GM13977 (cell line): ENCODE measurements at regions not wholly inside any gene's neighbourhood (a gene's known extent, or its start where the extent isn't known, plus 50 kb on each side); places are given as distances from the start of the nearest gene placed in this dataset.

Experiments
- DNase-seq: peaks from one replicate; pipeline ENCODE4 v3.0.0; 2012; ENCODE audit warnings: low spot score
- in situ Hi-C: fragments of 300-500 bp; cut with MboI; formaldehyde crosslinking; loops from one replicate; pipeline ENCODE4 v1.12.0; 2022; ENCODE audit warnings: low sequenced_read_pairs, low pct_unique_long_range_greater_than_20kb, mixed read lengths, inconsistent platforms; ENCODE audit not compliant: unreplicated experiment
- TF ChIP-seq, protein P1 (sequence below): IDR thresholded peaks from 2 replicates; pipeline ENCODE4 v1.5.1; 2012; ENCODE audit warnings: mild to moderate bottlenecking, control low read depth; ENCODE audit not compliant: insufficient read depth; ENCODE audit errors: extremely low read depth, missing control alignments

- DNase-seq: no peak
- in situ Hi-C loops: no loop called here
- TF ChIP-seq, protein P1, sequence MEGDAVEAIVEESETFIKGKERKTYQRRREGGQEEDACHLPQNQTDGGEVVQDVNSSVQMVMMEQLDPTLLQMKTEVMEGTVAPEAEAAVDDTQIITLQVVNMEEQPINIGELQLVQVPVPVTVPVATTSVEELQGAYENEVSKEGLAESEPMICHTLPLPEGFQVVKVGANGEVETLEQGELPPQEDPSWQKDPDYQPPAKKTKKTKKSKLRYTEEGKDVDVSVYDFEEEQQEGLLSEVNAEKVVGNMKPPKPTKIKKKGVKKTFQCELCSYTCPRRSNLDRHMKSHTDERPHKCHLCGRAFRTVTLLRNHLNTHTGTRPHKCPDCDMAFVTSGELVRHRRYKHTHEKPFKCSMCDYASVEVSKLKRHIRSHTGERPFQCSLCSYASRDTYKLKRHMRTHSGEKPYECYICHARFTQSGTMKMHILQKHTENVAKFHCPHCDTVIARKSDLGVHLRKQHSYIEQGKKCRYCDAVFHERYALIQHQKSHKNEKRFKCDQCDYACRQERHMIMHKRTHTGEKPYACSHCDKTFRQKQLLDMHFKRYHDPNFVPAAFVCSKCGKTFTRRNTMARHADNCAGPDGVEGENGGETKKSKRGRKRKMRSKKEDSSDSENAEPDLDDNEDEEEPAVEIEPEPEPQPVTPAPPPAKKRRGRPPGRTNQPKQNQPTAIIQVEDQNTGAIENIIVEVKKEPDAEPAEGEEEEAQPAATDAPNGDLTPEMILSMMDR: no peak
Observed at GRCh38 chr7:67398916-67399315, 402.3 kb downstream of the TYW1 start.

DNA sequence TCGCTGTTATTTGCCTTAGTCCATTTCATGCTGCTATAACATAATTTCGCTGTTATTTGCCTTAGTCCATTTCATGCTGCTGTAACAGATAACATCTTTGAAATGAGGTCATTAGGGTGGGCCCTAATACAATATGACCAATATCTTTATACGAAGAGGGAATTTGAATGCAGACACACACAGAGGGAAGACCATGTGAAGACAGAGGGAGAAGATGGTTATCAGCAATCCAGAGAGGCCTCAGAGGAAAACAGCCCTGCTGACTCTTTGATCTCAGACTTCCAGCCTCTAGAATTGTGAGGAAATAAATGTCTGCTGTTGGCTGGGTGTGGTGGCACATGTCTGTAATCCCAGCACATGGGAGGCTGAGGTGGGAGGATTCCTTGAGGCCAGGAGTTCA is 404.9 kb downstream of the TYW1 start:
- TF ChIP-seq, protein P1: no peak
- in situ Hi-C loops: no loop called here

DNA sequence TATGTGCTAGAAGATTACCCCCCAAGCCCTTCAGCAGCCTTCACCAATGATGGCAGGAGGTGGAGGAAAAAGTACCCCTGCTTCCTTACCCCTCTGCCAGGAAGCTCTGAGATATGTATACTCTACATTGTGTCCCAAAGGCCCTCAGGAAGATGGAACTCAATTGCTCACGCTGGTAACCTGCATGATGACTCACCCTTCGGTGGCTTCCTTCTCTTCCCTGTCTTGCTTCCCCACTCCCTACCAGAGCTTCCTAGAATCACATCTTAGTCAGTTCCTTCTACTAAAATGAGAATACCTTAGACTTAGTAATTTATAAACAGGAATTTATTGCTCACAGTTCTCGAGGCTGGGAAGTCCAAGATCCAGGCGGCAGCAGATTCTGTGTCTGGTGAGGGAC is 405.6 kb downstream of the TYW1 start:
- TF ChIP-seq, protein P1: no peak
- in situ Hi-C loops: no loop called here

More for the DNA sequence above, 404.9 kb downstream of the TYW1 start:
- DNase-seq: no peak

GRCh38 chr7:67406976-67407375 is 410.3 kb downstream of the TYW1 start:
- DNase-seq: no peak
- in situ Hi-C loops: no loop called here
- TF ChIP-seq, protein P1: no peak

More for the DNA sequence above, 405.6 kb downstream of the TYW1 start:
- no peak for DNase-seq

GRCh38 chr7:67407392-67408071 is 410.9 kb downstream of the TYW1 start:
- in situ Hi-C loops: no loop called here
- no peak for DNase-seq
- TF ChIP-seq, protein P1: no peak

DNA sequence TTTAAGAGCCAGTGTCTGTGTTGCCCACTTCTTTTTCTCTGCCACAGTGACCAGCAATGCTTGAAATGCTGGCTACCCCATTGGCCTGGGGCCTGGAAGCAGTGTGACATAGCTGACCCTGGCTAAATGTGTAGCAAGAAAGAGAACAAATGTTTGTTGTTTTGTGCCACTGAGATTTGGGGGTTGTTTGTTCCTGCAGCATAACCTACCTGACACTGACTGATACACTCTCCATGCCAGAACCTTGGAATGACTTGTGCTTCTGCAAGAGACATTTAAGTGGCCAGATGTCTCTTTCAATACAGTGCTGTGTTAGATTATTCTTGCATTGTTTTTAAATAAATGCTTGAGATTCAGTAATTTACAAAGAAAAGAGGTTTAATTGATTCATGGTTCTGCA is 411.5 kb downstream of the TYW1 start:
- in situ Hi-C loops: no loop called here
- no peak for DNase-seq
- TF ChIP-seq, protein P1: no peak
